ENCODE measurements at regions not wholly inside any gene's neighbourhood (a gene's known extent, or its start where the extent isn't known, plus 50 kb on each side); places are given as distances from the start of the nearest gene placed in this dataset.

- no peak for TF ChIP-seq CTCF (IDR thresholded peaks at IDR 0.05)
- no peak for TF ChIP-seq POLR2A (IDR thresholded peaks at IDR 0.05)
These were observed 538.2 kb upstream of the EYS start for GRCh38 chr6:66245231-66245630.

Measured in vagina (tissue), 2 donors.